ENCODE measurements at regions not wholly inside any gene's neighbourhood (a gene's known extent, or its start where the extent isn't known, plus 50 kb on each side); places are given as distances from the start of the nearest gene placed in this dataset.
"Not testable (repeated sequence)": the region's sequence is repeated elsewhere in the genome, so short reads cannot be mapped to it uniquely, and the experiment has no call there.

DNA sequence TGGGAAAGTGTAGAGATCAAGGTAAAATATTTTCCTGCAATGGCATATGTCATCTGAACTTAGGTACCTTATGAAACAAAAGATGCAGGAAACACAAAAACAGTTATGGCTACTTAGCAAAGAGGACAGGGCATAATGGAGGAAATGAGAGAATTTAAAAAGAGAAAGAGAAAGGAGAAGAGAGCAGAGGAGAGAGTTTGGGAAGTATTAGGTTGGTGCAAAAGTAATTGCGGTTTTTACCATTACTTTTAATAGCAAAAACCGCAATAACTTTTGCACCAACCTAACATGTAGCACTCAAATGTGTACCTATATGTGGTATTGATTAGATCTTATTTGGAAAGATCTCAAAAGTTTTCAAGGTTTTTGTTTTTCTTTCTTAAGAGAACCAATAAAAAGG, 160.1 kb upstream of the ACTBL2 start:
- H3K4me3 ChIP-seq (ENCODE audit: low read depth, low read length) = no peak overlapping the region
- DNase-seq (ENCODE audit: low read depth) = no peak
- TF ChIP-seq, protein P1, sequence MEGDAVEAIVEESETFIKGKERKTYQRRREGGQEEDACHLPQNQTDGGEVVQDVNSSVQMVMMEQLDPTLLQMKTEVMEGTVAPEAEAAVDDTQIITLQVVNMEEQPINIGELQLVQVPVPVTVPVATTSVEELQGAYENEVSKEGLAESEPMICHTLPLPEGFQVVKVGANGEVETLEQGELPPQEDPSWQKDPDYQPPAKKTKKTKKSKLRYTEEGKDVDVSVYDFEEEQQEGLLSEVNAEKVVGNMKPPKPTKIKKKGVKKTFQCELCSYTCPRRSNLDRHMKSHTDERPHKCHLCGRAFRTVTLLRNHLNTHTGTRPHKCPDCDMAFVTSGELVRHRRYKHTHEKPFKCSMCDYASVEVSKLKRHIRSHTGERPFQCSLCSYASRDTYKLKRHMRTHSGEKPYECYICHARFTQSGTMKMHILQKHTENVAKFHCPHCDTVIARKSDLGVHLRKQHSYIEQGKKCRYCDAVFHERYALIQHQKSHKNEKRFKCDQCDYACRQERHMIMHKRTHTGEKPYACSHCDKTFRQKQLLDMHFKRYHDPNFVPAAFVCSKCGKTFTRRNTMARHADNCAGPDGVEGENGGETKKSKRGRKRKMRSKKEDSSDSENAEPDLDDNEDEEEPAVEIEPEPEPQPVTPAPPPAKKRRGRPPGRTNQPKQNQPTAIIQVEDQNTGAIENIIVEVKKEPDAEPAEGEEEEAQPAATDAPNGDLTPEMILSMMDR (IDR thresholded peaks at IDR 0.05; ENCODE audit: low read depth, low read length) = no peak
- TF ChIP-seq, protein P2, sequence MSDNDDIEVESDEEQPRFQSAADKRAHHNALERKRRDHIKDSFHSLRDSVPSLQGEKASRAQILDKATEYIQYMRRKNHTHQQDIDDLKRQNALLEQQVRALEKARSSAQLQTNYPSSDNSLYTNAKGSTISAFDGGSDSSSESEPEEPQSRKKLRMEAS (IDR thresholded peaks at IDR 0.05; ENCODE audit: low read depth, low read length) = no peak
- no peak for TF ChIP-seq POLR2A (IDR thresholded peaks at IDR 0.05; ENCODE audit: extremely low read depth, insufficient read length)
- no peak for TF ChIP-seq MYC (IDR thresholded peaks at IDR 0.05; ENCODE audit: low read depth, low read length)

DNA sequence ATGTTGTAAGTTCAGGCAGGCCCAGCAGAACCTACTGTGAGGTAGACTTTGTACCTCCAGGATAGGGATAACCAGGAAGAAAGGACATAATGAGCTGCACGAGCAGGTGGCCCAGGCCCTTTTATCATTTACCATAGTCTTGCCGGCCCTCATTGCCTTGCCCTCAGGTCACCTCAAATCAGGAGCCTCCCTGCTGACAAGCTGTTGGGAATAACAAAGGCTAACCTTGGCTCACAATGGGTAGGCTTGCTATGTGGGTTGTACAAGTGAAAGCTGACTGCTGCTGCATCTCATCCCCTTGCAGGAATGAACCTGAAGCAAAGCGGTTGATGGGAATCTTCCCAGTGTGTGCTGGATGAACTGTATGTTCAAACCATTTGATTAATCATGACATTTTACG, 159.5 kb upstream of the ACTBL2 start:
- DNase-seq (ENCODE audit: low read depth) = no peak
- TF ChIP-seq POLR2A (IDR thresholded peaks at IDR 0.05; ENCODE audit: extremely low read depth, insufficient read length) = no peak
- TF ChIP-seq, protein P2 (IDR thresholded peaks at IDR 0.05; ENCODE audit: low read depth, low read length) = no peak
- TF ChIP-seq, protein P1 (IDR thresholded peaks at IDR 0.05; ENCODE audit: low read depth, low read length) = no peak
- TF ChIP-seq MYC (IDR thresholded peaks at IDR 0.05; ENCODE audit: low read depth, low read length) = no peak
- no peak overlapping the region for H3K4me3 ChIP-seq (ENCODE audit: low read depth, low read length)

DNA sequence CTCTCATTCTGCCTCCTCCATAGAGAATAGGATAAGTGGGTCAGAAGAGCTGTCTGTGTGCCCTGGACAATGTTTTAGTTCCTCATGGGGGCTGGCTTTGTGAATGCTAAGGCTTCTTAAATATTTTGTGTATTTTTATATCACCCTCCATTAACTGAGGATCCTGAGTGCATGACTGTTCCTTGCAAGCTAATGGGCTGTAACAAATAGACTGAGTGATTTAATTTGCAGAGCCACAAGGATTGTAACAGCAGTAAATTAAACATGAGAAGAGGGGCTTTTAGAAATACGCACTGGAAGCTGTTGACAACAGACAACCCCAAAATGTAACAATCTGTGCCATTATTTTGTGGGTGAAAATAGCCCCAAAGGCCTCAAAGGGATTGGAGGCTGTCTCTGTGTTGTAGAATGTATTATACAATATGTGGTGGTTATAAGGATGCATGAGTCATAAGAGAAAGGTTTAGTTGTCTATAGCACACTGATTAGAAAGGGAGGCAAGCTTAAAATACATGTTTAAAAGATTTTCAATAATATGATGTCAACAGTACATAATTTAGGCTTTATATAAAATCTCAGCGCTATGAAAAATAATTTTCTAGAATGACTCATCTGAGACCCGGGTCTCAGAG, 152.7 kb upstream of the ACTBL2 start:
- no peak for TF ChIP-seq MYC (IDR thresholded peaks at IDR 0.05; ENCODE audit: low read depth, low read length)
- TF ChIP-seq, protein P1 (IDR thresholded peaks at IDR 0.05; ENCODE audit: low read depth, low read length) = no peak
- TF ChIP-seq POLR2A (IDR thresholded peaks at IDR 0.05; ENCODE audit: extremely low read depth, insufficient read length) = no peak
- TF ChIP-seq, protein P2 (IDR thresholded peaks at IDR 0.05; ENCODE audit: low read depth, low read length) = no peak
- no peak overlapping the region for H3K4me3 ChIP-seq (ENCODE audit: low read depth, low read length)
- no peak for DNase-seq (ENCODE audit: low read depth)

DNA sequence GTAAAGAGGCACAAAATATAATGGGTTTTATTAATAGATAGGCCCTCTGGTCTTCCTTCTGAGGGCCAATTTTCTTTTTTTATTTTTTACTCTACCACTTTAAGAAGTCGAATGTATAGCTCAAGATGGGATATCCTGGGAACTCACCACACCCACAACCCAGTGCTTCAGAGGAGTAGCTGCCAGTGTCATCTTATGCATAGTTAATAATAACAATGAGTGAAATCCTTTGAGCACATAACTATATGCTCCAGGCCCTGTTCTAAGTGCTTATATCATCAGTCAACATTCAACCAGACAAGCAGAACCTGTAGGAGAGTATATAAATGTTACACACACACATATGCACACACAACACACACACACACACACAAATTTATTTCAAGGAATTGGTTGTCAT, 150.3 kb upstream of the ACTBL2 start:
- no peak overlapping the region for H3K4me3 ChIP-seq (ENCODE audit: low read depth, low read length)
- no peak for TF ChIP-seq POLR2A (IDR thresholded peaks at IDR 0.05; ENCODE audit: extremely low read depth, insufficient read length)
- TF ChIP-seq, protein P1 (IDR thresholded peaks at IDR 0.05; ENCODE audit: low read depth, low read length) = no peak
- TF ChIP-seq, protein P2 (IDR thresholded peaks at IDR 0.05; ENCODE audit: low read depth, low read length) = no peak
- TF ChIP-seq MYC (IDR thresholded peaks at IDR 0.05; ENCODE audit: low read depth, low read length) = no peak
- DNase-seq (ENCODE audit: low read depth) = no peak

DNA sequence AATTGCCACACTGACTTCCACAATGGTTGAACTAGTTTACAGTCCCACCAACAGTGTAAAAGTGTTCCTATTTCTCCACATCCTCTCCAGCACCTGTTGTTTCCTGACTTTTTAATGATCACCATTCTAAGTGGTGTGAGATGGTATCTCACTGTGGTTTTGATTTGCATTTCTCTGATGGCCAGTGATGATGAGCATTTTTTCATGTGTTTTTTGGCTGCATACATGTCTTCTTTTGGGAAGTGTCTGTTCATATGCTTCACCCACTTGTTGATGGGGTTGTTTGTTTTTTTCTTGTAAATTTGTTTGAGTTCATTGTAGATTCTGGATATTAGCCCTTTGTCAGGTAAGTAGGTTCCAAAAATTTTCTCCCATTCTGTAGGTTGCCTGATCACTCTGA, 148.5 kb upstream of the ACTBL2 start:
- not testable (repeated sequence) for DNase-seq (ENCODE audit: low read depth); H3K4me3 ChIP-seq (ENCODE audit: low read depth, low read length)

DNA sequence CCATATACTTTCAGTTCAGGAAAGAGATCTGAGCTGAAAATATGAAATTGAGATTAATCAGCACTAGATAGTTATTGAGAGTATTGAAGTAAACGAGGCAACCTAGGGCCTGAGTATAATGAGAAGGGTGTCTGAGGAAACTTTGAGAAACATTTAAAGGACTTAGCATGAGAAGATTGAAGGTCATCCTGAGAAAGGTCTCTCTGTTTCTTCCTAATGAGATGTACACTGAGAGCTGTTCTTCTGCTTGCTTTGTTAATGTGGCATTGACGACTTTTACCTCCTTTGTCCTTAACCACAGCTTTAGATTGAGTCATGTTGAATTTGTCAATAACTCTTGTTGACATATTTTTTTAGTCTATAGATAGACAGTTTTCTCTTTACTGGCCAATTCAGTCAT, 145.1 kb upstream of the ACTBL2 start:
- no peak for DNase-seq (ENCODE audit: low read depth)
- no peak overlapping the region for H3K4me3 ChIP-seq (ENCODE audit: low read depth, low read length)
- TF ChIP-seq MYC (IDR thresholded peaks at IDR 0.05; ENCODE audit: low read depth, low read length) = no peak
- TF ChIP-seq, protein P2 (IDR thresholded peaks at IDR 0.05; ENCODE audit: low read depth, low read length) = no peak
- TF ChIP-seq, protein P1 (IDR thresholded peaks at IDR 0.05; ENCODE audit: low read depth, low read length) = no peak
- no peak for TF ChIP-seq POLR2A (IDR thresholded peaks at IDR 0.05; ENCODE audit: extremely low read depth, insufficient read length)
